ENCODE measurements at regions not wholly inside any gene's neighbourhood (a gene's known extent, or its start where the extent isn't known, plus 50 kb on each side); places are given as distances from the start of the nearest gene placed in this dataset.
"Not testable (repeated sequence)": the region's sequence is repeated elsewhere in the genome, so short reads cannot be mapped to it uniquely, and the experiment has no call there.

DNA sequence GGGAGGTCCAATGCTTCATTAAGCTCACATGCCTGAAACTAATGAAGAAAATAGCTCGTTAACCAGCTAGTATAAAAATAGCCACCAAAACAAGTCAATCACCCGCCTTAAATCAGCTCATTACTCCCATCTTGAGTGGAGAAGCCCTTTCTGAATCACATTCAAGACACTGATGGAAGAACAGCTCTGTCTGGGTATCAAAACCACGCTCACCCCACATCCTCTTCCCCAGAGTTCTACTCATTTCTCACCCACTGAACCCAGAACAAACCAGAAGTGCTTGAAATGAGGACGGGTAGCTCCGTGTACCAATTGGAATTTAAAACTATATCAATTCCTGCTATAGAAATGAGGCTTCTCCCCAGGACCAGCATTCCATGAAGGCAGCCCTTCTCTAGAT lies 120.8 kb upstream of the CCZ1B start:
- TF ChIP-seq, protein P1, sequence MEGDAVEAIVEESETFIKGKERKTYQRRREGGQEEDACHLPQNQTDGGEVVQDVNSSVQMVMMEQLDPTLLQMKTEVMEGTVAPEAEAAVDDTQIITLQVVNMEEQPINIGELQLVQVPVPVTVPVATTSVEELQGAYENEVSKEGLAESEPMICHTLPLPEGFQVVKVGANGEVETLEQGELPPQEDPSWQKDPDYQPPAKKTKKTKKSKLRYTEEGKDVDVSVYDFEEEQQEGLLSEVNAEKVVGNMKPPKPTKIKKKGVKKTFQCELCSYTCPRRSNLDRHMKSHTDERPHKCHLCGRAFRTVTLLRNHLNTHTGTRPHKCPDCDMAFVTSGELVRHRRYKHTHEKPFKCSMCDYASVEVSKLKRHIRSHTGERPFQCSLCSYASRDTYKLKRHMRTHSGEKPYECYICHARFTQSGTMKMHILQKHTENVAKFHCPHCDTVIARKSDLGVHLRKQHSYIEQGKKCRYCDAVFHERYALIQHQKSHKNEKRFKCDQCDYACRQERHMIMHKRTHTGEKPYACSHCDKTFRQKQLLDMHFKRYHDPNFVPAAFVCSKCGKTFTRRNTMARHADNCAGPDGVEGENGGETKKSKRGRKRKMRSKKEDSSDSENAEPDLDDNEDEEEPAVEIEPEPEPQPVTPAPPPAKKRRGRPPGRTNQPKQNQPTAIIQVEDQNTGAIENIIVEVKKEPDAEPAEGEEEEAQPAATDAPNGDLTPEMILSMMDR (IDR thresholded peaks at IDR 0.05; ENCODE audit: low read depth, low read length) = not testable (repeated sequence)
- not testable (repeated sequence) for TF ChIP-seq EZH2phosphoT487 (IDR thresholded peaks at IDR 0.05; ENCODE audit: low read depth)

Data from OCI-LY3 (cell line).